A673 (cell line): ENCODE measurements at regions not wholly inside any gene's neighbourhood (a gene's known extent, or its start where the extent isn't known, plus 50 kb on each side); places are given as distances from the start of the nearest gene placed in this dataset.

Experiments
- EZH2 ChIP-seq: fragments of 200-600 bp; sonication (generic); IDR thresholded peaks from 2 replicates; pipeline ENCODE4 v1.6.1; 2017; ENCODE audit warnings: borderline replicate concordance, low read depth, mild to moderate bottlenecking, mixed read lengths, antibody characterized with exemption, low read length; ENCODE audit not compliant: poor library complexity, severe bottlenecking
- TF ChIP-seq, protein P1 (sequence below): fragments of 300-800, 200-600 bp; sonication (generic); conservative IDR thresholded peaks from 2 replicates; pipeline ENCODE4 v1.5.1; 2017; ENCODE audit warnings: low read depth, mild to moderate bottlenecking, antibody characterized with exemption, low read length, moderate library complexity, mixed read lengths

DNA sequence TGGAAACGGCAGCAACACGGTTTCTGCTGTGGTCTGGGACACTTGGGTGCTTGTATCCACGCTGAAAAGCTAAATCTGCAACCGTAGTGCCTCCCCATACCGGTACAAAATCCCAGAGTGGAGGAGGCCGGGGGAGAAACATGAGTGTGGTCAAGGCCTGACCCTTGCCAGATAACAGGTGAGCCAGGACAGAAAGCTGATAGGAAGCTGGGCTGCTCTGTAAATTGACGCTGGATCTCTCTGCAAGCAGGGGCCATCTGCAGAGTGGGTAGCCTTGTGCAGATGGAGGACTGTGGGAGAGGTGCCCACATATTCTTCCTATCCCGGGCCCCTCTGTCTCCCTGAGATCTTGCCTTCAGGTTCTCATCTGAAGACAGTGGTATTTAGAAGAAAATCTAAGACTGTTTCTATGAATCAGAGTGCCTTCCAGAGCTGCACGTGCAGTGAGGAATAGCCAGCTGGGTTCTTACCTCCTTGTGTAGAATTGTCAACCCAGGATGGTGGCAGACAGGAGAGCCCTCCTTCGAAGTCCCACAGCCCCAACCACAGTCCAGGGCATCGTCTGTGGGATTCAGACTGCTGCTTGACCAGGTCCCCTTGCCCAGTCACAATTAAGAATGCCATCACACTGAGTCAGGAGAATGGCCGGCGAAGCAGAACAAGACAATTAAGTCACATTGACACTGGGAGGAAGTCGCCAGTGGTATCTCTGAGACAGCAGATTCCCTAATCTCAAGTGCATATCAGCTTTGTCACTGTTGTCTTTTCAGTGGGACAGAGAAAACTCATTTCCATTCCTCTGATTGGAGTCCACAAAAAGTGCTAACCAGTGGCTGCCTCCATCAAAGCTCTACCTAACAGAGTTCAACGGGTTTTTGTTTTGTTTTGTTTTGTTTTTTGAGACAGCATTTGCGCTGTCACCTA lies 100.0 kb upstream of the RIPOR2 start:
- TF ChIP-seq, protein P1, sequence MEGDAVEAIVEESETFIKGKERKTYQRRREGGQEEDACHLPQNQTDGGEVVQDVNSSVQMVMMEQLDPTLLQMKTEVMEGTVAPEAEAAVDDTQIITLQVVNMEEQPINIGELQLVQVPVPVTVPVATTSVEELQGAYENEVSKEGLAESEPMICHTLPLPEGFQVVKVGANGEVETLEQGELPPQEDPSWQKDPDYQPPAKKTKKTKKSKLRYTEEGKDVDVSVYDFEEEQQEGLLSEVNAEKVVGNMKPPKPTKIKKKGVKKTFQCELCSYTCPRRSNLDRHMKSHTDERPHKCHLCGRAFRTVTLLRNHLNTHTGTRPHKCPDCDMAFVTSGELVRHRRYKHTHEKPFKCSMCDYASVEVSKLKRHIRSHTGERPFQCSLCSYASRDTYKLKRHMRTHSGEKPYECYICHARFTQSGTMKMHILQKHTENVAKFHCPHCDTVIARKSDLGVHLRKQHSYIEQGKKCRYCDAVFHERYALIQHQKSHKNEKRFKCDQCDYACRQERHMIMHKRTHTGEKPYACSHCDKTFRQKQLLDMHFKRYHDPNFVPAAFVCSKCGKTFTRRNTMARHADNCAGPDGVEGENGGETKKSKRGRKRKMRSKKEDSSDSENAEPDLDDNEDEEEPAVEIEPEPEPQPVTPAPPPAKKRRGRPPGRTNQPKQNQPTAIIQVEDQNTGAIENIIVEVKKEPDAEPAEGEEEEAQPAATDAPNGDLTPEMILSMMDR, result no peak
- no peak for TF ChIP-seq EZH2
